H1 (cell line): ENCODE measurements at regions not wholly inside any gene's neighbourhood (a gene's known extent, or its start where the extent isn't known, plus 50 kb on each side); places are given as distances from the start of the nearest gene placed in this dataset.

Source experiments
- CTCF ChIP-seq, 3 experiments: IDR thresholded peaks; 1 replicate in 2 of 3; 2 replicates in 1 of 3; pipeline versions ENCODE4 v1.5.1 to v1.6.1; 2011; ENCODE audit warnings: low read length in 3 of 3, mild to moderate bottlenecking in 3 of 3, inconsistent platforms in 2 of 3, low read depth in 1 of 3, moderate library complexity in 1 of 3; ENCODE audit not compliant: insufficient read depth in 1 of 3; ENCODE audit errors: control extremely low read depth in 1 of 3
- EP300 ChIP-seq, 2 experiments: IDR thresholded peaks; 1 replicate in 1 of 2; 2 replicates in 1 of 2; pipeline ENCODE4 v1.6.1; 2011 to 2012; ENCODE audit warnings: low read depth in 2 of 2, low read length in 2 of 2, mild to moderate bottlenecking in 2 of 2, borderline replicate concordance in 1 of 2, inconsistent platforms in 1 of 2, moderate library complexity in 1 of 2
- EZH2 ChIP-seq: fragments of 200-600 bp; sonication (generic); IDR thresholded peaks from 2 replicates; pipeline ENCODE4 v1.7.1; 2012; ENCODE audit warnings: low read depth, mild to moderate bottlenecking, moderate library complexity, low read length, inconsistent platforms; ENCODE audit not compliant: severe bottlenecking
- KDM1A ChIP-seq: fragments of 200-600, 300-600 bp; sonication (generic); IDR thresholded peaks from 2 replicates; pipeline ENCODE4 v1.7.1; 2016; ENCODE audit warnings: mild to moderate bottlenecking, low read length, borderline replicate concordance
- SIN3A ChIP-seq, 2 experiments: IDR thresholded peaks in 1 of 2; conservative IDR thresholded peaks in 1 of 2; 2 replicates each; pipeline ENCODE4 v1.6.1; 2011 to 2012; ENCODE audit warnings: low read length in 2 of 2, improper control_type of control experiment in 1 of 2, low read depth in 1 of 2, mild to moderate bottlenecking in 1 of 2

DNA sequence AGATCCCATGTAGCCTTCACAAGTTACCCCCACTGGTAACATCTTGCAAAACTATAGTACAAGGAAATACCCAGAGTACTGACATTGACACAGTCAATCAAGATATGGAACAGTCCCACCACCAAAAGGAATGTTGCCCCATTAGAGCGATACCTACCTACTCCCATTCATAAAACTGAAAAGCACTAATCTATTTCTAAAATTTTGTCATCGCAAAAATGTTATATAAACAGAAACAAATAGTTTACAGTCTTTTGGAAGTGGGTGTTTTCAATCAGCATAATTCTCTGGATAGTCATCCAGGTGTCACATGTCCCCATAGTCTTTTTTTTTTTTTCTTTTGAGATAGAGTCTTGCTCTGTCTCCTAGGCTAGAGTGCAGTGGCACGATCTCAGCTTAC lies 156.9 kb upstream of the AGTR1 start:
- TF ChIP-seq SIN3A (conservative IDR thresholded peaks at IDR 0.05 in 1 of 2, IDR thresholded peaks at IDR 0.05 in 1 of 2; ENCODE audit: low read depth in 1 of 2, low read length in 2 of 2) (no peak), EZH2 (no peak), KDM1A (no peak), CTCF (IDR thresholded peaks at IDR 0.05; ENCODE audit: control extremely low read depth in 1 of 3, insufficient read depth in 1 of 3, low read depth in 1 of 3, low read length in 3 of 3) (no peak), EP300 (IDR thresholded peaks at IDR 0.05; ENCODE audit: borderline replicate concordance in 1 of 2, low read depth in 2 of 2, low read length in 2 of 2) (no peak)
